Astrocyte (in vitro differentiated cells and primary cell): ENCODE measurements at regions not wholly inside any gene's neighbourhood (a gene's known extent, or its start where the extent isn't known, plus 50 kb on each side); places are given as distances from the start of the nearest gene placed in this dataset.

ENCODE experiments used
- CTCF ChIP-seq: IDR thresholded peaks from 2 replicates; pipeline ENCODE4 v1.5.1; 2011; ENCODE audit warnings: low read depth, mild to moderate bottlenecking, inconsistent platforms, low read length, moderate library complexity; ENCODE audit not compliant: insufficient read depth
- EZH2 ChIP-seq: IDR thresholded peaks from 2 replicates; pipeline ENCODE4 v1.6.1; 2012; ENCODE audit warnings: mild to moderate bottlenecking, low read length, inconsistent platforms; ENCODE audit not compliant: insufficient read depth

- TF ChIP-seq CTCF (no peak), EZH2 (no peak)
These were observed 119.7 kb downstream of the WNT5A start for GRCh38 chr3:55367384-55367783.
